Spleen (tissue), 11 donors: ENCODE measurements at regions not wholly inside any gene's neighbourhood (a gene's known extent, or its start where the extent isn't known, plus 50 kb on each side); places are given as distances from the start of the nearest gene placed in this dataset.

Source experiments
- DNase-seq: peaks from one replicate; pipeline ENCODE4 v3.0.0-alpha.2; 2020
- H3K27ac ChIP-seq, 8 donors: fragments of 200-600 bp; sonication (generic) in 7 of 8; 1 replicate in 4 of 8; 2 replicates in 4 of 8; pipeline versions ENCODE4 v1.5.0 to v1.8.0; 2016 to 2021; ENCODE audit warnings: inconsistent platforms in 4 of 8, mild to moderate bottlenecking in 4 of 8, moderate library complexity in 1 of 8
- H3K27me3 ChIP-seq, 7 donors: fragments of 200-600 bp; sonication (generic) in 6 of 7; replicated peaks in 1 of 7; 1 replicate in 4 of 7; 2 replicates in 3 of 7; pipeline versions ENCODE4 v1.5.0 to v1.8.0; 2016 to 2021; ENCODE audit warnings: inconsistent platforms in 3 of 7, mild to moderate bottlenecking in 1 of 7
- H3K36me3 ChIP-seq, 6 donors: fragments of 200-600 bp; sonication (generic) in 5 of 6; 1 replicate in 4 of 6; 2 replicates in 2 of 6; pipeline versions ENCODE4 v1.5.0 to v1.8.0; 2016 to 2021; ENCODE audit warnings: inconsistent platforms in 2 of 6
- H3K4me1 ChIP-seq, 6 donors: fragments of 200-600 bp; sonication (generic) in 5 of 6; 1 replicate in 3 of 6; 2 replicates in 3 of 6; pipeline versions ENCODE4 v1.5.0 to v1.8.0; 2016 to 2021; ENCODE audit warnings: inconsistent platforms in 3 of 6
- H3K4me3 ChIP-seq, 8 donors: fragments of 200-600 bp; sonication (generic) in 7 of 8; 1 replicate in 4 of 8; 2 replicates in 4 of 8; pipeline versions ENCODE4 v1.5.0 to v1.8.0; 2016 to 2021; ENCODE audit warnings: inconsistent platforms in 4 of 8, mild to moderate bottlenecking in 4 of 8, moderate library complexity in 2 of 8
- H3K9me3 ChIP-seq, 8 donors: fragments of 200-600 bp; sonication (generic) in 7 of 8; 1 replicate in 4 of 8; 2 replicates in 4 of 8; pipeline versions ENCODE4 v1.5.0 to v1.8.0; 2016 to 2021; ENCODE audit warnings: inconsistent platforms in 4 of 8
- POLR2A ChIP-seq, 3 donors: fragments of 450-650 bp; IDR thresholded peaks; one replicate each; pipeline ENCODE4 v1.5.1; 2017; ENCODE audit warnings: antibody characterized with exemption in 3 of 3, mild to moderate bottlenecking in 1 of 3
- POLR2AphosphoS5 ChIP-seq, 3 donors: sonication (generic); formaldehyde crosslinking; IDR thresholded peaks; one replicate each; pipeline ENCODE4 v1.5.1; 2017; ENCODE audit warnings: antibody characterized with exemption in 3 of 3
- WGBS, 5 donors: extraction: QIAGEN DNeasy Blood & Tissue Kit in 3 of 5; methylation state at CpG; one replicate each; pipeline versions ENCODE4 v1.1.5 to v1.1.7; 2013 to 2018; 5-methylcytosine and 5-hydroxymethylcytosine counted together
- intact Hi-C: fragments of 100-400 bp; cut with DNase I; formaldehyde crosslinking; loops from one replicate; pipeline ENCODE4 v1.15.0; 2023; ENCODE audit warnings: low total_unique reads
- TF ChIP-seq, protein P1 (sequence below), 11 experiments: fragments of 200-600 bp in 7 of 11; fragments of 450-650 bp in 4 of 11; sonication (generic) in 4 of 11; IDR thresholded peaks in 8 of 11; conservative IDR thresholded peaks in 3 of 11; 1 replicate in 7 of 11; 2 replicates in 4 of 11; pipeline versions ENCODE4 v1.4.0 to v1.8.0; 2016 to 2021; ENCODE audit warnings: antibody characterized with exemption in 11 of 11, inconsistent platforms in 4 of 11, mild to moderate bottlenecking in 1 of 11
- donor health status: healthy with polysubstance abuse.
- donor health status: DM: no; HTN: no; CAD: no; lungs with moderate emphysema.
- donor health status: DM: no; HTN: no; CAD: no.
- donor health status: Bipolar disorder and iron deficiency.
- donor health status: healthy.
- donor health status: DM: no; HTN: no; CAD: no.
- donor health status: DM: yes; HTN: yes; CAD: no.

DNA sequence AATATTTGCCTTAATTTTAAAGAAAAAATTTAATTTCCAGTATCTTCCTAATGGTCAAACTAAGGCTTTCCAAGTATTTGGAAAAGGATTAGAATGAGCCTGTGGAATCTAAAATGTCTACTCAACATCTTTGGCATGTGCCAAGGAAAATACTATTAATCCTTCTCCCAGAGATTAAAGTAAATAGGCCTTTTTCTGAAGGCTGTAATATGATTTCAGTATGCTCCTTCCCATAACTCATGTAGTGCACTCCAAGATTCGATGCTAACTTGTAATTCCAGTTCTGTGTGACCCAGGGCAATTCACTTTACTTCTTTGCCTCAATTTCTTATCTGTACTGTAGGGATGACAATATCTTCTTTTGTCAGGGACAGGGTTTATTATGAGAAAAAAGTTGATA, 196.9 kb downstream of the ZIC5 start:
- 72 to 94% (median 82%) methylated on average over 1 of the region's 1 CpG for WGBS, 5 donors

DNA sequence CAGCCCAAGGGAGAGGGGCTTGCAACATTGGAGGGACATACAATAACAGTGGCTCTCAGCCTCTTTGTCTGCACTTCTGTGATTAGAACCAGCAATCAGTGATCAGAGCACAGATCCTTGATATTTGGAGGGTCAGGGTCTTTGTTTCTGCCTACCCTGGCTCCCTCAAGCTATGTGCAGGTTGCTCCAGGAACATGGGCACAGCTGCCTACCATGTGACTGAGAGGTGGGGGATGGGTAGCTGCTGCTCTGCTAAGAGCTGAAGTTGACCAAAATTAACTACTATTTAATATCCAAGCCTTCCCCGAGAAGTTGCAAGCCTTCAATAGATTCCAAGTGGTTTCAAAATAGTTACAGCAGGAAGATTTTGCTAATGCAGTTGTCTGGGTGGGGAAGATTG, 202.6 kb downstream of the ZIC5 start:
- peaks cover 13 to 51% (median 41%) of the 10 kb centered on the region in 8 donors for H3K9me3 ChIP-seq
- H3K4me3 ChIP-seq: no peak overlapping the region
- no peak for TF ChIP-seq POLR2AphosphoS5 (IDR thresholded peaks at IDR 0.05)
- TF ChIP-seq, protein P1, sequence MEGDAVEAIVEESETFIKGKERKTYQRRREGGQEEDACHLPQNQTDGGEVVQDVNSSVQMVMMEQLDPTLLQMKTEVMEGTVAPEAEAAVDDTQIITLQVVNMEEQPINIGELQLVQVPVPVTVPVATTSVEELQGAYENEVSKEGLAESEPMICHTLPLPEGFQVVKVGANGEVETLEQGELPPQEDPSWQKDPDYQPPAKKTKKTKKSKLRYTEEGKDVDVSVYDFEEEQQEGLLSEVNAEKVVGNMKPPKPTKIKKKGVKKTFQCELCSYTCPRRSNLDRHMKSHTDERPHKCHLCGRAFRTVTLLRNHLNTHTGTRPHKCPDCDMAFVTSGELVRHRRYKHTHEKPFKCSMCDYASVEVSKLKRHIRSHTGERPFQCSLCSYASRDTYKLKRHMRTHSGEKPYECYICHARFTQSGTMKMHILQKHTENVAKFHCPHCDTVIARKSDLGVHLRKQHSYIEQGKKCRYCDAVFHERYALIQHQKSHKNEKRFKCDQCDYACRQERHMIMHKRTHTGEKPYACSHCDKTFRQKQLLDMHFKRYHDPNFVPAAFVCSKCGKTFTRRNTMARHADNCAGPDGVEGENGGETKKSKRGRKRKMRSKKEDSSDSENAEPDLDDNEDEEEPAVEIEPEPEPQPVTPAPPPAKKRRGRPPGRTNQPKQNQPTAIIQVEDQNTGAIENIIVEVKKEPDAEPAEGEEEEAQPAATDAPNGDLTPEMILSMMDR (IDR thresholded peaks at IDR 0.05 in 8 of 11, conservative IDR thresholded peaks at IDR 0.05 in 3 of 11): no peak
- no peak for TF ChIP-seq POLR2A (IDR thresholded peaks at IDR 0.05)
- 73 to 95% (median 88%) methylated on average over 1 of the region's 1 CpG for WGBS, 5 donors
- peaks cover 0 to 23% (median 2%) of the 10 kb centered on the region in 6 donors for H3K36me3 ChIP-seq
- H3K27ac ChIP-seq: no peak overlapping the region
- no peak for DNase-seq
- no peaks in the 10 kb centered on the region for H3K27me3 ChIP-seq
- intact Hi-C loops: no loop called here
- H3K4me1 ChIP-seq: no peaks in the 10 kb centered on the region

More for the DNA sequence above, 196.9 kb downstream of the ZIC5 start:
- H3K36me3 ChIP-seq: peaks cover 0 to 28% (median 2%) of the 10 kb centered on the region in 6 donors
- no peaks in the 10 kb centered on the region for H3K4me1 ChIP-seq
- no peak overlapping the region for H3K4me3 ChIP-seq
- no peak overlapping the region for H3K27ac ChIP-seq
- TF ChIP-seq POLR2A (IDR thresholded peaks at IDR 0.05): no peak
- TF ChIP-seq, protein P1 (IDR thresholded peaks at IDR 0.05 in 8 of 11, conservative IDR thresholded peaks at IDR 0.05 in 3 of 11): no peak
- no peak for TF ChIP-seq POLR2AphosphoS5 (IDR thresholded peaks at IDR 0.05)
- no peaks in the 10 kb centered on the region for H3K9me3 ChIP-seq
- no peaks in the 10 kb centered on the region for H3K27me3 ChIP-seq
- intact Hi-C loops: no loop called here
- no peak for DNase-seq

DNA sequence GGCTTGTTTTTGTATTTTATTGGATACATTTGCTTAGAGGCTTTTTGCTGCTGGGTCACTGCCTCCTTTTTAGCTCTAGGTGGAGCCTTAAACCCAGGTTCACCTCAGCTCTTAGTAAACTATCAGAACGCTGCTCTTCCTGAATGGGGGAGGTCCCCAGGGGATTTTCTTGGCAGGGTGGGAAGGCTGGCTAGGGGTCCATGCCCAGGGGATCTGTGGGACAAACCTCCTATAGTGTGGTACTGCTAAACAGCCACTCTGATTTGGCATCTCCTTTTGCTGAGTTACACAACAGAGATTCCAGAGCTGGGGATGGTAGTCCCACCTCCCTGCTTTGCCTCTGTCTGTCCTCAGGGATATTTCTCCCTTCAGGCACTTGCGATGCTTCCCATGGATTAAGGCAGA, 204.9 kb downstream of the ZIC5 start:
- DNase-seq: no peak
- peaks cover 13 to 72% (median 64%) of the 10 kb centered on the region in 8 donors for H3K9me3 ChIP-seq
- TF ChIP-seq POLR2AphosphoS5 (IDR thresholded peaks at IDR 0.05): no peak
- TF ChIP-seq, protein P1 (IDR thresholded peaks at IDR 0.05 in 8 of 11, conservative IDR thresholded peaks at IDR 0.05 in 3 of 11): no peak
- no peak for TF ChIP-seq POLR2A (IDR thresholded peaks at IDR 0.05)
- 58 to 73% (median 69%) methylated on average over 2 of the region's 2 CpGs for WGBS, 5 donors
- H3K27me3 ChIP-seq: no peaks in the 10 kb centered on the region
- intact Hi-C loops: no loop called here
- peaks cover 0 to 6% (median 0%) of the 10 kb centered on the region in 6 donors for H3K36me3 ChIP-seq
- H3K4me3 ChIP-seq: no peak overlapping the region
- no peaks in the 10 kb centered on the region for H3K4me1 ChIP-seq
- no peak overlapping the region for H3K27ac ChIP-seq

DNA sequence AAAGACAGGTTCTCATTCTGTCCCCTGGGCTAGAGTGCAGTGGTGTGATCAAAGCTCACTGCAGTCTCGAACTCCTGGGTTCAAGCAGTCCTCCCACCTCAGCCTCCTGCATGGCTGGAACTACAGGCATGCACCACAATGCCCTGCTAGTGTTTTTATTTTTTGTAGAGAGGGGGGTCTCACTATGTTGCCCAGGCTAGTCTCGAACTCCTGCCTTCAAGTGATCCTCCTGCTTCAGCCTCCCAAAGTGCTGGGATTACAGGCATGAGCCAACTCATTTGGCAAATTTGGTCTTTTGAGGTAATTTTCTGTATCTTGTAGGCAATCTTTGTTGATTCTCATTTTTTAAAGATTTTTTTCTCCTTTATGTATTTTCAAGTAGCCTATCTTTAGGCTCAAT, 205.7 kb downstream of the ZIC5 start:
- TF ChIP-seq, protein P1 (IDR thresholded peaks at IDR 0.05 in 8 of 11, conservative IDR thresholded peaks at IDR 0.05 in 3 of 11): no peak
- H3K27ac ChIP-seq: no peak overlapping the region
- peaks cover 13 to 80% (median 72%) of the 10 kb centered on the region in 8 donors for H3K9me3 ChIP-seq
- H3K36me3 ChIP-seq: peaks cover 0 to 6% (median 0%) of the 10 kb centered on the region in 6 donors
- H3K4me1 ChIP-seq: no peaks in the 10 kb centered on the region
- no peaks in the 10 kb centered on the region for H3K27me3 ChIP-seq
- WGBS, 5 donors: 75 to 86% (median 81%) methylated on average over 2 of the region's 2 CpGs
- intact Hi-C loops: no loop called here
- H3K4me3 ChIP-seq: no peak overlapping the region
- DNase-seq: no peak
